OCI-LY7 (cell line): ENCODE measurements at regions not wholly inside any gene's neighbourhood (a gene's known extent, or its start where the extent isn't known, plus 50 kb on each side); places are given as distances from the start of the nearest gene placed in this dataset.

Source experiments
- CTCF ChIP-seq: fragments of 200-600 bp; sonication (generic); conservative IDR thresholded peaks from 2 replicates; pipeline ENCODE4 v1.5.1; 2014; ENCODE audit warnings: mild to moderate bottlenecking, antibody characterized with exemption, low read length, moderate library complexity, mixed read lengths
- EZH2phosphoT487 ChIP-seq: fragments of 200-600 bp; sonication (generic); IDR thresholded peaks from 2 replicates; pipeline ENCODE4 v1.6.1; 2018; ENCODE audit warnings: low read depth, borderline replicate concordance, mild to moderate bottlenecking, mixed run types, antibody characterized with exemption, low read length, moderate library complexity, mixed read lengths

GRCh38 chr2:78817430-78817829 lies 208.1 kb upstream of the REG3G start:
- TF ChIP-seq CTCF (no peak), EZH2phosphoT487 (no peak)
